ENCODE measurements at regions not wholly inside any gene's neighbourhood (a gene's known extent, or its start where the extent isn't known, plus 50 kb on each side); places are given as distances from the start of the nearest gene placed in this dataset.
"Not testable (repeated sequence)": the region's sequence is repeated elsewhere in the genome, so short reads cannot be mapped to it uniquely, and the experiment has no call there.

GRCh38 chr2:71922091-71922490 is 225.6 kb downstream of the CYP26B1 start:
- no peaks in the 10 kb centered on the region for H3K36me3 ChIP-seq (ENCODE audit: control insufficient read depth, insufficient read depth, low read length)
- no peak for DNase-seq (ENCODE audit: low read depth, low spot score)
- no CpG with 5 or more reads among the region's 2 CpGs for WGBS (ENCODE audit: insufficient coverage, insufficient read length)

GRCh38 chr2:71920819-71921218 is 226.8 kb downstream of the CYP26B1 start:
- not testable (repeated sequence) for H3K4me3 ChIP-seq (ENCODE audit: low read length); H3K9me3 ChIP-seq (ENCODE audit: control insufficient read depth, insufficient read depth, low read length); H3K36me3 ChIP-seq (ENCODE audit: control insufficient read depth, insufficient read depth, low read length); H3K27me3 ChIP-seq (ENCODE audit: control insufficient read depth, insufficient read depth, low read length); DNase-seq (ENCODE audit: low read depth, low spot score); H3K4me1 ChIP-seq (ENCODE audit: control insufficient read depth, insufficient read depth, low read length); H3K27ac ChIP-seq (ENCODE audit: low read length)
- no CpG with 5 or more reads among the region's 5 CpGs for WGBS (ENCODE audit: insufficient coverage, insufficient read length)

More at GRCh38 chr2:71922091-71922490, 225.6 kb downstream of the CYP26B1 start:
- Histone ChIP-seq H3K4me1 (ENCODE audit: control insufficient read depth, insufficient read depth, low read length) (no peaks in the 10 kb centered on the region), H3K9me3 (ENCODE audit: control insufficient read depth, insufficient read depth, low read length) (no peaks in the 10 kb centered on the region), H3K27ac (ENCODE audit: low read length) (no peak overlapping the region), H3K4me3 (ENCODE audit: low read length) (no peak overlapping the region), H3K27me3 (ENCODE audit: control insufficient read depth, insufficient read depth, low read length) (no peaks in the 10 kb centered on the region)

GRCh38 chr2:71919708-71920107 is 228.0 kb downstream of the CYP26B1 start:
- no peak overlapping the region for H3K4me3 ChIP-seq (ENCODE audit: low read length)
- H3K4me1 ChIP-seq (ENCODE audit: control insufficient read depth, insufficient read depth, low read length) = no peaks in the 10 kb centered on the region
- H3K27me3 ChIP-seq (ENCODE audit: control insufficient read depth, insufficient read depth, low read length) = no peaks in the 10 kb centered on the region
- H3K36me3 ChIP-seq (ENCODE audit: control insufficient read depth, insufficient read depth, low read length) = no peaks in the 10 kb centered on the region
- no peaks in the 10 kb centered on the region for H3K9me3 ChIP-seq (ENCODE audit: control insufficient read depth, insufficient read depth, low read length)
- no peak overlapping the region for H3K27ac ChIP-seq (ENCODE audit: low read length)
- DNase-seq (ENCODE audit: low read depth, low spot score) = no peak

- H3K36me3 ChIP-seq (ENCODE audit: control insufficient read depth, insufficient read depth, low read length) = no peaks in the 10 kb centered on the region
- H3K9me3 ChIP-seq (ENCODE audit: control insufficient read depth, insufficient read depth, low read length) = no peaks in the 10 kb centered on the region
- DNase-seq (ENCODE audit: low read depth, low spot score) = no peak
- no peak overlapping the region for H3K4me3 ChIP-seq (ENCODE audit: low read length)
- no CpG with 5 or more reads among the region's 1 CpG for WGBS (ENCODE audit: insufficient coverage, insufficient read length)
- H3K27me3 ChIP-seq (ENCODE audit: control insufficient read depth, insufficient read depth, low read length) = no peaks in the 10 kb centered on the region
- no peaks in the 10 kb centered on the region for H3K4me1 ChIP-seq (ENCODE audit: control insufficient read depth, insufficient read depth, low read length)
- no peak overlapping the region for H3K27ac ChIP-seq (ENCODE audit: low read length)
These were observed 237.4 kb downstream of the CYP26B1 start for GRCh38 chr2:71910277-71910676.

GRCh38 chr2:71908798-71909197 is 238.9 kb downstream of the CYP26B1 start:
- Histone ChIP-seq H3K4me1 (ENCODE audit: control insufficient read depth, insufficient read depth, low read length) (no peaks in the 10 kb centered on the region), H3K4me3 (ENCODE audit: low read length) (no peak overlapping the region), H3K9me3 (ENCODE audit: control insufficient read depth, insufficient read depth, low read length) (no peaks in the 10 kb centered on the region), H3K27me3 (ENCODE audit: control insufficient read depth, insufficient read depth, low read length) (no peaks in the 10 kb centered on the region), H3K36me3 (ENCODE audit: control insufficient read depth, insufficient read depth, low read length) (no peaks in the 10 kb centered on the region), H3K27ac (ENCODE audit: low read length) (no peak overlapping the region)
- no peak for DNase-seq (ENCODE audit: low read depth, low spot score)
- no CpG with 5 or more reads among the region's 1 CpG for WGBS (ENCODE audit: insufficient coverage, insufficient read length)

GRCh38 chr2:71907503-71907902 is 240.2 kb downstream of the CYP26B1 start:
- Histone ChIP-seq H3K27me3 (ENCODE audit: control insufficient read depth, insufficient read depth, low read length) (no peaks in the 10 kb centered on the region), H3K4me1 (ENCODE audit: control insufficient read depth, insufficient read depth, low read length) (no peaks in the 10 kb centered on the region), H3K4me3 (ENCODE audit: low read length) (no peak overlapping the region), H3K36me3 (ENCODE audit: control insufficient read depth, insufficient read depth, low read length) (no peaks in the 10 kb centered on the region), H3K9me3 (ENCODE audit: control insufficient read depth, insufficient read depth, low read length) (no peaks in the 10 kb centered on the region), H3K27ac (ENCODE audit: low read length) (no peak overlapping the region)
- no peak for DNase-seq (ENCODE audit: low read depth, low spot score)
- WGBS (ENCODE audit: insufficient coverage, insufficient read length) = no CpG with 5 or more reads among the region's 3 CpGs

- no CpG with 5 or more reads among the region's 2 CpGs for WGBS (ENCODE audit: insufficient coverage, insufficient read length)
- Histone ChIP-seq H3K4me1 (ENCODE audit: control insufficient read depth, insufficient read depth, low read length) (no peaks in the 10 kb centered on the region), H3K27me3 (ENCODE audit: control insufficient read depth, insufficient read depth, low read length) (no peaks in the 10 kb centered on the region), H3K27ac (ENCODE audit: low read length) (no peak overlapping the region), H3K36me3 (ENCODE audit: control insufficient read depth, insufficient read depth, low read length) (no peaks in the 10 kb centered on the region), H3K9me3 (ENCODE audit: control insufficient read depth, insufficient read depth, low read length) (no peaks in the 10 kb centered on the region), H3K4me3 (ENCODE audit: low read length) (no peak overlapping the region)
- no peak for DNase-seq (ENCODE audit: low read depth, low spot score)
These were observed 241.2 kb downstream of the CYP26B1 start for GRCh38 chr2:71906357-71906973.

GRCh38 chr2:71905205-71905604 is 242.5 kb downstream of the CYP26B1 start:
- WGBS (ENCODE audit: insufficient coverage, insufficient read length) = no CpG with 5 or more reads among the region's 3 CpGs
- Histone ChIP-seq H3K27me3 (ENCODE audit: control insufficient read depth, insufficient read depth, low read length) (no peaks in the 10 kb centered on the region), H3K27ac (ENCODE audit: low read length) (no peak overlapping the region), H3K4me1 (ENCODE audit: control insufficient read depth, insufficient read depth, low read length) (no peaks in the 10 kb centered on the region), H3K36me3 (ENCODE audit: control insufficient read depth, insufficient read depth, low read length) (no peaks in the 10 kb centered on the region), H3K9me3 (ENCODE audit: control insufficient read depth, insufficient read depth, low read length) (no peaks in the 10 kb centered on the region), H3K4me3 (ENCODE audit: low read length) (no peak overlapping the region)
- no peak for DNase-seq (ENCODE audit: low read depth, low spot score)

GRCh38 chr2:71903841-71904240 is 243.8 kb downstream of the CYP26B1 start:
- no peak for DNase-seq (ENCODE audit: low read depth, low spot score)
- no CpG with 5 or more reads among the region's 1 CpG for WGBS (ENCODE audit: insufficient coverage, insufficient read length)
- Histone ChIP-seq H3K4me3 (ENCODE audit: low read length) (no peak overlapping the region), H3K27me3 (ENCODE audit: control insufficient read depth, insufficient read depth, low read length) (no peaks in the 10 kb centered on the region), H3K4me1 (ENCODE audit: control insufficient read depth, insufficient read depth, low read length) (no peaks in the 10 kb centered on the region), H3K36me3 (ENCODE audit: control insufficient read depth, insufficient read depth, low read length) (no peaks in the 10 kb centered on the region), H3K27ac (ENCODE audit: low read length) (no peak overlapping the region), H3K9me3 (ENCODE audit: control insufficient read depth, insufficient read depth, low read length) (no peaks in the 10 kb centered on the region)

- WGBS (ENCODE audit: insufficient coverage, insufficient read length) = no CpG with 5 or more reads among the region's 1 CpG
- DNase-seq (ENCODE audit: low read depth, low spot score) = no peak
- no peaks in the 10 kb centered on the region for H3K36me3 ChIP-seq (ENCODE audit: control insufficient read depth, insufficient read depth, low read length)
- no peaks in the 10 kb centered on the region for H3K4me1 ChIP-seq (ENCODE audit: control insufficient read depth, insufficient read depth, low read length)
- no peaks in the 10 kb centered on the region for H3K27me3 ChIP-seq (ENCODE audit: control insufficient read depth, insufficient read depth, low read length)
- no peaks in the 10 kb centered on the region for H3K9me3 ChIP-seq (ENCODE audit: control insufficient read depth, insufficient read depth, low read length)
- no peak overlapping the region for H3K4me3 ChIP-seq (ENCODE audit: low read length)
- no peak overlapping the region for H3K27ac ChIP-seq (ENCODE audit: low read length)
These were observed 246.2 kb downstream of the CYP26B1 start for GRCh38 chr2:71901466-71901865.

- Histone ChIP-seq H3K4me3 (ENCODE audit: low read length) (no peak overlapping the region), H3K36me3 (ENCODE audit: control insufficient read depth, insufficient read depth, low read length) (no peaks in the 10 kb centered on the region), H3K9me3 (ENCODE audit: control insufficient read depth, insufficient read depth, low read length) (no peaks in the 10 kb centered on the region), H3K27me3 (ENCODE audit: control insufficient read depth, insufficient read depth, low read length) (no peaks in the 10 kb centered on the region), H3K4me1 (ENCODE audit: control insufficient read depth, insufficient read depth, low read length) (no peaks in the 10 kb centered on the region), H3K27ac (ENCODE audit: low read length) (no peak overlapping the region)
- WGBS (ENCODE audit: insufficient coverage, insufficient read length) = no CpG with 5 or more reads among the region's 29 CpGs
- DNase-seq (ENCODE audit: low read depth, low spot score) = no peak
These were observed 248.6 kb downstream of the CYP26B1 start for GRCh38 chr2:71898851-71899681.

All from iPS DF 6.9 (cell line).